Neutrophil (primary cell): ENCODE measurements at regions not wholly inside any gene's neighbourhood (a gene's known extent, or its start where the extent isn't known, plus 50 kb on each side); places are given as distances from the start of the nearest gene placed in this dataset.

ENCODE experiments used
- H3K27ac ChIP-seq: fragments of 200-600 bp; sonication (generic); 2 replicates; pipeline ENCODE4 v1.5.1; 2016; ENCODE audit warnings: mild to moderate bottlenecking, moderate library complexity
- H3K27me3 ChIP-seq: fragments of 200-600 bp; sonication (generic); 2 replicates; pipeline ENCODE4 v1.6.0; 2016; ENCODE audit warnings: mild to moderate bottlenecking
- H3K36me3 ChIP-seq: fragments of 200-600 bp; sonication (generic); 2 replicates; pipeline ENCODE4 v1.5.1; 2017
- H3K4me1 ChIP-seq, 2 experiments: fragments of 200-600 bp in 1 of 2; sonication (generic) in 1 of 2; 1 replicate in 1 of 2; 2 replicates in 1 of 2; pipeline versions ENCODE4 v1.5.1 to v1.6.1; 2013 to 2016; ENCODE audit warnings: low read depth in 1 of 2, low read length in 1 of 2, mild to moderate bottlenecking in 1 of 2, moderate library complexity in 1 of 2; ENCODE audit not compliant: control insufficient read depth in 1 of 2, insufficient read depth in 1 of 2
- H3K4me3 ChIP-seq, 2 experiments: fragments of 200-600 bp in 1 of 2; sonication (generic) in 1 of 2; 1 replicate in 1 of 2; 2 replicates in 1 of 2; pipeline ENCODE4 v1.5.1; 2013 to 2016; ENCODE audit warnings: low read depth in 1 of 2, low read length in 1 of 2, mild to moderate bottlenecking in 1 of 2, moderate library complexity in 1 of 2
- H3K9me3 ChIP-seq: fragments of 200-600 bp; sonication (generic); 2 replicates; pipeline ENCODE4 v1.5.1; 2016
- TF ChIP-seq, protein P1 (sequence below): fragments of 200-600 bp; sonication (generic); IDR thresholded peaks from 2 replicates; pipeline ENCODE4 v1.5.1; 2016; ENCODE audit warnings: antibody characterized with exemption

GRCh38 chr2:18362696-18363095, 197.8 kb downstream of the RDH14 start:
- H3K27me3 ChIP-seq: no peaks in the 10 kb centered on the region
- H3K4me1 ChIP-seq: no peaks in the 10 kb centered on the region
- H3K9me3 ChIP-seq: no peaks in the 10 kb centered on the region
- TF ChIP-seq, protein P1, sequence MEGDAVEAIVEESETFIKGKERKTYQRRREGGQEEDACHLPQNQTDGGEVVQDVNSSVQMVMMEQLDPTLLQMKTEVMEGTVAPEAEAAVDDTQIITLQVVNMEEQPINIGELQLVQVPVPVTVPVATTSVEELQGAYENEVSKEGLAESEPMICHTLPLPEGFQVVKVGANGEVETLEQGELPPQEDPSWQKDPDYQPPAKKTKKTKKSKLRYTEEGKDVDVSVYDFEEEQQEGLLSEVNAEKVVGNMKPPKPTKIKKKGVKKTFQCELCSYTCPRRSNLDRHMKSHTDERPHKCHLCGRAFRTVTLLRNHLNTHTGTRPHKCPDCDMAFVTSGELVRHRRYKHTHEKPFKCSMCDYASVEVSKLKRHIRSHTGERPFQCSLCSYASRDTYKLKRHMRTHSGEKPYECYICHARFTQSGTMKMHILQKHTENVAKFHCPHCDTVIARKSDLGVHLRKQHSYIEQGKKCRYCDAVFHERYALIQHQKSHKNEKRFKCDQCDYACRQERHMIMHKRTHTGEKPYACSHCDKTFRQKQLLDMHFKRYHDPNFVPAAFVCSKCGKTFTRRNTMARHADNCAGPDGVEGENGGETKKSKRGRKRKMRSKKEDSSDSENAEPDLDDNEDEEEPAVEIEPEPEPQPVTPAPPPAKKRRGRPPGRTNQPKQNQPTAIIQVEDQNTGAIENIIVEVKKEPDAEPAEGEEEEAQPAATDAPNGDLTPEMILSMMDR: no peak
- H3K36me3 ChIP-seq: no peaks in the 10 kb centered on the region
- no peak overlapping the region for H3K27ac ChIP-seq
- H3K4me3 ChIP-seq: no peak overlapping the region

- Histone ChIP-seq H3K27me3 (no peaks in the 10 kb centered on the region), H3K4me3 (no peak overlapping the region), H3K27ac (no peak overlapping the region), H3K36me3 (no peaks in the 10 kb centered on the region), H3K4me1 (no peaks in the 10 kb centered on the region), H3K9me3 (no peaks in the 10 kb centered on the region)
- TF ChIP-seq, protein P1: no peak
Measured at GRCh38 chr2:18357537-18357936, 202.9 kb downstream of the RDH14 start.

GRCh38 chr2:18356676-18357075, 203.8 kb downstream of the RDH14 start:
- Histone ChIP-seq H3K27me3 (no peaks in the 10 kb centered on the region), H3K9me3 (no peaks in the 10 kb centered on the region)
- TF ChIP-seq, protein P1: no peak

GRCh38 chr2:18349421-18349820, 211.0 kb downstream of the RDH14 start:
- Histone ChIP-seq H3K4me3 (no peak overlapping the region), H3K9me3 (no peaks in the 10 kb centered on the region), H3K27me3 (no peaks in the 10 kb centered on the region), H3K36me3 (no peaks in the 10 kb centered on the region), H3K4me1 (no peaks in the 10 kb centered on the region), H3K27ac (no peak overlapping the region)
- TF ChIP-seq, protein P1: no peak

More at GRCh38 chr2:18356676-18357075, 203.8 kb downstream of the RDH14 start:
- H3K36me3 ChIP-seq: no peaks in the 10 kb centered on the region
- H3K27ac ChIP-seq: no peak overlapping the region
- H3K4me3 ChIP-seq: no peak overlapping the region
- no peaks in the 10 kb centered on the region for H3K4me1 ChIP-seq

- H3K9me3 ChIP-seq: no peaks in the 10 kb centered on the region
- no peaks in the 10 kb centered on the region for H3K36me3 ChIP-seq
- TF ChIP-seq, protein P1: no peak
- H3K27ac ChIP-seq: no peak overlapping the region
- H3K27me3 ChIP-seq: no peaks in the 10 kb centered on the region
- H3K4me3 ChIP-seq: no peak overlapping the region
- H3K4me1 ChIP-seq: no peaks in the 10 kb centered on the region
Measured at GRCh38 chr2:18346874-18347273, 213.6 kb downstream of the RDH14 start.

DNA sequence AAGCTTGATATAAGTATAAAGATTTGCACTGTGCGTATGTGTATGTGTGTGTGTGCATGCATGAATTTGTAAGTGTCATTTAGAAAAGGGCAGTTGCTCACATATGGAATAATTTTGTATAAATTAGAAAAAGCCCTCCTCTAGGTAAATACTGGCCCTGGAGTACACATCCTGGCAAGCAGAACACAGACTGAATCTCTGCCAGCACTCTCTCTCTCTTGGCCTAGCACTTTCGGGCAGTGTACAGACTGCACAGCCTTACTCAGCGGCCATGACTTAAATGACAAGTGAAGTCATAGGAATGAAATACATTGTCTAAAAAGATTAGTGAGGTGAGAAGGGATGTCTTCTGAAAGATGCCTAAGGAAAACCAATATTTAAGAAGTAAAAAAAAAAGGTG, 214.1 kb downstream of the RDH14 start:
- Histone ChIP-seq H3K27me3 (no peaks in the 10 kb centered on the region), H3K36me3 (no peaks in the 10 kb centered on the region), H3K4me3 (no peak overlapping the region), H3K4me1 (no peaks in the 10 kb centered on the region), H3K27ac (no peak overlapping the region), H3K9me3 (no peaks in the 10 kb centered on the region)
- TF ChIP-seq, protein P1: no peak
